GM12874 (cell line): ENCODE measurements at regions not wholly inside any gene's neighbourhood (a gene's known extent, or its start where the extent isn't known, plus 50 kb on each side); places are given as distances from the start of the nearest gene placed in this dataset.

ENCODE experiments used
- TF ChIP-seq, protein P1 (sequence below): IDR thresholded peaks from 2 replicates; pipeline ENCODE4 v1.5.1; 2011; ENCODE audit warnings: low read depth, mild to moderate bottlenecking, control low read depth, low read length, moderate library complexity; ENCODE audit not compliant: insufficient read depth

DNA sequence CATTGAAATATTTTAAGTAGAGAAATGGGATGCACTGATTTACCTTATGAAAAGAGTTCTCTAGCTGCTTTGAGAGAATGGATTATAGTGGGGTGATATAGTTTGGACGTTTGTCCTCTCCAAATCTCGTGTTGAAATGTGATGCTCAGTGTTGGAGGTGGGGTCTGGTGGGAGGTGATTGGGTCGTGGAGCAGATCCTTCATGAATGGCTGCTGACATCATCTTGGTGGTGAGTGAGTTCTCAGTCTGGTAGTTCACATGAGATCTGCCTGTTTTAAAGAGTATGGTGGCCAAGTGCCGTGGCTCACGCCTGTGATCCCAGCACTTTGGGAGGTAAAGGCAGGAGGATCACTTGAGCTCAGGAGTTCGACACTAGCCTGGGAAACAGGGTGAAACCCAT is 58.7 kb upstream of the SH3RF3 start:
- TF ChIP-seq, protein P1, sequence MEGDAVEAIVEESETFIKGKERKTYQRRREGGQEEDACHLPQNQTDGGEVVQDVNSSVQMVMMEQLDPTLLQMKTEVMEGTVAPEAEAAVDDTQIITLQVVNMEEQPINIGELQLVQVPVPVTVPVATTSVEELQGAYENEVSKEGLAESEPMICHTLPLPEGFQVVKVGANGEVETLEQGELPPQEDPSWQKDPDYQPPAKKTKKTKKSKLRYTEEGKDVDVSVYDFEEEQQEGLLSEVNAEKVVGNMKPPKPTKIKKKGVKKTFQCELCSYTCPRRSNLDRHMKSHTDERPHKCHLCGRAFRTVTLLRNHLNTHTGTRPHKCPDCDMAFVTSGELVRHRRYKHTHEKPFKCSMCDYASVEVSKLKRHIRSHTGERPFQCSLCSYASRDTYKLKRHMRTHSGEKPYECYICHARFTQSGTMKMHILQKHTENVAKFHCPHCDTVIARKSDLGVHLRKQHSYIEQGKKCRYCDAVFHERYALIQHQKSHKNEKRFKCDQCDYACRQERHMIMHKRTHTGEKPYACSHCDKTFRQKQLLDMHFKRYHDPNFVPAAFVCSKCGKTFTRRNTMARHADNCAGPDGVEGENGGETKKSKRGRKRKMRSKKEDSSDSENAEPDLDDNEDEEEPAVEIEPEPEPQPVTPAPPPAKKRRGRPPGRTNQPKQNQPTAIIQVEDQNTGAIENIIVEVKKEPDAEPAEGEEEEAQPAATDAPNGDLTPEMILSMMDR = no peak

DNA sequence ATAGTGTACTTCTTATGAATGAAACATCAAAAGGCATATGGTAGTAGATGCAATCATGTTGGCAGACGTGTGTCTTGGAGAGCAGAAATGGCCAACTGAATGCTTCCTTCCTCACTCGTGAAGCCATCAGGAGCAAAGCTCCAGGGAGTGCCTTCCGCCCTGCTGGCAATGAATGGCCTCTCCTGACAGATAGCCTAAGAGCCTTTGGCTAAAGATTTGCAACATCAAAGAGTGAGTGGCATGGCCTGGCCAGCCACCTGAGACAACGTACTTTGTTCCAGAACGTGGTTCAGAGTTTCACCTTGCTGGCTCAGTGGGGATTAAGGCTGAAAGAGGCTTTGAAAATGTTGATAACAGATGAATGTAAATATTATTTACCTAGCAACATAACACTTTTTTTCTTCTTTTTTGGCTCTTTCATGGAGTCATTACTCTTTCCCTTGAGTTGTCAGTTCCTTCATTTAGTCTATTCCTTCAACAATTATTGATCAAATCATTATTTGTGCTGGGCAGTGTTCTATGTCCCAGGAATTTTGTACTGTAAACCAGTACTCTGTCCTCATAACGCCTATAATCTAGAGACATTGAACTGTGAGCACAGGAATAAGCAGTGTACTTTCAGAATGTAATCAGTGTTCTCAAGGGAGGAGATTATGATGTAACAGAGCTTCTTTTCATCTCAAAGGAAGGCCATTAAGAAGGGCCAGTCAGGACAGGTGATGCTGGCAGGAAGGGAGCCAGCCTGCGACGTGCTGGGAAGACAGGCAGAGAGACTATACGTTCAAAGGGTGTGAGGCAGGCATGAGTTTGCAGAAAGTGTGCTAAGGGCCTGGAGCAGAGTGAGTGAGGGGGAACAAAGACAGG is 59.4 kb upstream of the SH3RF3 start:
- TF ChIP-seq, protein P1 = no peak

DNA sequence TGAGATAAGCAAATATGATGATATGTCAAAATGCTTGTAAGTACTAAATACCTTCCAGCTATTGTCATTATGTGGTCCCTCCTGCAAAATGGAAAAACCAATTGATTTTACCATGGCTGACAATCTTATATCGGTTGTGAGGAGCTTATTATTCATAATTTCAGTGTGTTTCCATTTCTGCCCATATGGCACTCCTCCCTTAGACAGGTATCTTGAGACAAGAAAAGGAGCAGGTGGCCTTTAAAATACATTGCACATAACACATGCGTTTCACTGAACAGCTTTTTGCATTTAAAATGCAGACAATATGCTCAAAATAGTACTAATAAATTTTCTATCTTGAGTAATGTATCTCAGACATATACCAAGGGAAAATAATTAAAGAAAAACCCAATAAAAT is 60.2 kb upstream of the SH3RF3 start:
- TF ChIP-seq, protein P1 = no peak

- TF ChIP-seq, protein P1 = no peak
These were observed 61.3 kb upstream of the SH3RF3 start for GRCh38 chr2:109067631-109068125.

DNA sequence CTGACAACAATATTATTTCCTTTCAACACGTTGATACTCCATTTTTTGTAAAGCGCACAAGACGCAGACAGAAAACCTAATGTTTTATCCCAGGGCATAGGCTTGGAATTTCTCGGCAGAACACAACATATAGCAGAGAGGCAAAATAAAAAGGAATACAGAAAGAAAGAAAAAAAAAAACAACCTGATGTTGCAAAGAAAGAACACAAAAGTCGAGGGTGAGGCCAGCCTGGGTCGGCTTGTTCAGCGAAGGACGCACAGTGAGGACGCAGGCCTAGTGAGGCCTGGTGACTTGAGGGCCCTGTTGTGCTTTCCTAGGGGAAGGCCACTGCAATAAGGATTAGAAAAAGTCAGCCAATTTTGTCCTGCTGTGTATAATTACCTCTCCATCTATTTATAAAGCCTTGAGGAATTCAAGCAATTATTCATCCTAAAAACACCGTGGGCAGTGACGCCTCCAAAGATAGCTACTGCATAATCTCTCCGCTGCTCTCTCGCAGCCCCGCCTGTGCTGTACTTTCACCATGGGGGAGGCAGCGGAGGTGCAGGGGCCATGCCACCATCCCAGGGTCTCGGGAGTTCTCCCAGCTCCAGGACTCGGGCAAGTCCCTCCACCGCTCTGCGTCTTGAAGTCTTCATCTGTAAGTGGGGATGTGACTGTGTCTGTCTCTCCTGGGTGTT is 61.9 kb upstream of the SH3RF3 start:
- TF ChIP-seq, protein P1 = no peak

- TF ChIP-seq, protein P1 = no peak
These were observed 62.5 kb upstream of the SH3RF3 start for GRCh38 chr2:109066501-109066900.

DNA sequence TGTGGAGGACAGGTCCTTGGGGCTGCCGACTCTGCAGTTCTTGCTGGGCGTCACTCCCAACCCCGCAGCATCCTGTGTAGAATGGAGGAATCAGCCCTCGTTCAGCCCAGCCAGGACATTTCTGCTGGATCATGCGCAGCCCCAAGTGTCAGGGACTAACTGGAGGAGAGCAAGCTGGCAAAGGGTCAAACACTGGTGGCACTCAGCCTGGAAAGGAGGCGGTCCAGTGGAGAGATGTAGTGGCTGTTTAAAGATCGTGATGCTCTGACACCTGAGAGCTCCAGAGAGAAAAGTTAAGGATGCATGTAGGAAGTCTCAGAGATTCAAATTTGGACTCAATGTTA is 63.6 kb upstream of the SH3RF3 start:
- TF ChIP-seq, protein P1 = no peak
